ENCODE measurements at regions not wholly inside any gene's neighbourhood (a gene's known extent, or its start where the extent isn't known, plus 50 kb on each side); places are given as distances from the start of the nearest gene placed in this dataset.

- CTCF ChIA-PET, result no interaction called here
- FAIRE-seq (no peak), DNase-seq (ENCODE audit: low read depth, low spot score) (no peak), ATAC-seq (no peak)
- intact Hi-C loops (cut with micrococcal nuclease; ENCODE audit: unreplicated experiment), result no loop called here
- Histone ChIP-seq H3K9ac (ENCODE audit: control insufficient read depth, insufficient read depth, low read length) (no peak overlapping the region), H3K4me2 (ENCODE audit: control insufficient read depth, insufficient read depth) (no peak overlapping the region), H4K20me1 (ENCODE audit: control insufficient read depth, insufficient read depth) (no peaks in the 10 kb centered on the region), H3K9me3 (replicated peaks; ENCODE audit: control insufficient read depth, insufficient read depth, low read length) (no peaks in the 10 kb centered on the region), H2AFZ (ENCODE audit: control insufficient read depth, low read depth, low read length) (no peak overlapping the region), H3K27me3 (replicated peaks in 1 of 2; ENCODE audit: control insufficient read depth in 2 of 2, insufficient read depth in 2 of 2, low read length in 1 of 2) (no peaks in the 10 kb centered on the region), H3K4me1 (ENCODE audit: control insufficient read depth, insufficient read depth, low read length) (no peaks in the 10 kb centered on the region), H3K27ac (ENCODE audit: control insufficient read depth, insufficient read depth) (no peak overlapping the region), H3K4me3 (no peak overlapping the region), H3K79me2 (ENCODE audit: control insufficient read depth, insufficient read depth, low read length) (no peaks in the 10 kb centered on the region), H3K36me3 (ENCODE audit: control insufficient read depth in 2 of 2, insufficient read depth in 2 of 2, low read length in 1 of 2) (no peaks in the 10 kb centered on the region)
- in situ Hi-C loops (cut with MboI), result no loop called here
- RAD21 ChIA-PET (ENCODE audit: unreplicated experiment), result no interaction called here
- WGBS (ENCODE audit: insufficient coverage, insufficient replicate concordance, low lambda C conversion rate, missing lambda C conversion rate), result 33% methylated on average over 3 of the region's 3 CpGs
- no TSS peak for BruUV-seq (replicated peaks)
- SMC1A ChIA-PET (ENCODE audit: uncharacterized antibody, unreplicated experiment), result no interaction called here
- POLR2A ChIA-PET, result no interaction called here
- TF ChIP-seq RELA (IDR thresholded peaks at IDR 0.05; ENCODE audit: borderline replicate concordance, partially characterized antibody), result no peak
- no peak for TF ChIP-seq IKZF1 (conservative IDR thresholded peaks at IDR 0.05)
- no peak for TF ChIP-seq HDAC6 (IDR thresholded peaks at IDR 0.05; ENCODE audit: unreplicated experiment)
- TF ChIP-seq ZBTB11 (CRISPR knock-in tag; IDR thresholded peaks at IDR 0.05), result no peak
- TF ChIP-seq CEBPZ (IDR thresholded peaks at IDR 0.05; ENCODE audit: low read depth, low read length), result no peak
- no peak for TF ChIP-seq PBX3 (IDR thresholded peaks at IDR 0.05; ENCODE audit: insufficient replicate concordance, low read depth, low read length)
- no peak for TF ChIP-seq TCF7 (IDR thresholded peaks at IDR 0.05; ENCODE audit: borderline replicate concordance)
- TF ChIP-seq MTA3 (IDR thresholded peaks at IDR 0.05; ENCODE audit: borderline replicate concordance, low read length), result no peak
- no peak for TF ChIP-seq PRDM15 (CRISPR knock-in tag; IDR thresholded peaks at IDR 0.05)
Measured at GRCh38 chr13:85009447-85009846, 789.8 kb downstream of the SLITRK6 start.
